Neural cell (in vitro differentiated cells): ENCODE measurements at regions not wholly inside any gene's neighbourhood (a gene's known extent, or its start where the extent isn't known, plus 50 kb on each side); places are given as distances from the start of the nearest gene placed in this dataset.
"Not testable (repeated sequence)": the region's sequence is repeated elsewhere in the genome, so short reads cannot be mapped to it uniquely, and the experiment has no call there.

Source experiments
- H2AFZ ChIP-seq: fragments of 200-600, 300-800 bp; sonication (generic), shearing (Covaris generic); 2 replicates; pipeline ENCODE4 v1.6.0; 2014; ENCODE audit warnings: low read depth, mild to moderate bottlenecking, antibody characterized with exemption, low read length, moderate library complexity
- H3F3A ChIP-seq: fragments of 200-600 bp; shearing (Covaris generic); 2 replicates; pipeline ENCODE4 v1.6.1; 2016; ENCODE audit warnings: mild to moderate bottlenecking, moderate library complexity, mixed read lengths, antibody characterized with exemption, low read length; ENCODE audit not compliant: insufficient read depth, poor library complexity, severe bottlenecking
- H3K27ac ChIP-seq: fragments of 200-600, 300-800 bp; sonication (generic), shearing (Covaris generic); 2 replicates; pipeline ENCODE4 v1.5.1; 2014; ENCODE audit warnings: mild to moderate bottlenecking, low read length, moderate library complexity
- H3K27me3 ChIP-seq: fragments of 300-800, 200-600 bp; sonication (generic), shearing (Covaris generic); 2 replicates; pipeline ENCODE4 v1.6.0; 2014; ENCODE audit warnings: mild to moderate bottlenecking, low read depth, low read length, moderate library complexity; ENCODE audit not compliant: insufficient read depth
- H3K36me3 ChIP-seq: fragments of 300-800, 200-600 bp; sonication (generic), shearing (Covaris generic); 2 replicates; pipeline ENCODE4 v1.5.1; 2014; ENCODE audit warnings: mild to moderate bottlenecking, antibody characterized with exemption, low read length, moderate library complexity; ENCODE audit not compliant: insufficient read depth
- H3K4me2 ChIP-seq: fragments of 300-800, 200-600 bp; sonication (generic), shearing (Covaris generic); 2 replicates; pipeline ENCODE4 v1.6.0; 2014; ENCODE audit warnings: mild to moderate bottlenecking, low read length
- H3K4me3 ChIP-seq: fragments of 300-800, 200-600 bp; sonication (generic), shearing (Covaris generic); 2 replicates; pipeline ENCODE4 v1.5.1; 2014; ENCODE audit warnings: mild to moderate bottlenecking, low read length, moderate library complexity
- H3K79me2 ChIP-seq: fragments of 200-600 bp; shearing (Covaris generic); replicated peaks from 2 replicates; pipeline ENCODE4 v1.6.0; 2014; ENCODE audit warnings: mild to moderate bottlenecking, low read length, moderate library complexity; ENCODE audit not compliant: insufficient read depth
- H3K9ac ChIP-seq: fragments of 300-800, 200-600 bp; sonication (generic), shearing (Covaris generic); 2 replicates; pipeline ENCODE4 v1.6.1; 2016; ENCODE audit warnings: mild to moderate bottlenecking, low read length, mixed read lengths
- H3K9me2 ChIP-seq: fragments of 200-600 bp; shearing (Covaris generic); 2 replicates; pipeline ENCODE4 v1.6.1; 2016; ENCODE audit warnings: mild to moderate bottlenecking, low read length, mixed read lengths; ENCODE audit not compliant: insufficient read depth
- H3K9me3 ChIP-seq: fragments of 200-600, 300-800 bp; sonication (generic), shearing (Covaris generic); 2 replicates; pipeline ENCODE4 v1.6.1; 2016; ENCODE audit warnings: mild to moderate bottlenecking, mixed run types, low read length, moderate library complexity, mixed read lengths
- H4K20me1 ChIP-seq: fragments of 200-600 bp; shearing (Covaris generic); 2 replicates; pipeline ENCODE4 v1.6.1; 2016; ENCODE audit warnings: mild to moderate bottlenecking, mixed run types; ENCODE audit not compliant: insufficient read depth
- EP300 ChIP-seq: fragments of 450-650 bp; conservative IDR thresholded peaks from 2 replicates; pipeline ENCODE4 v1.6.1; 2014; ENCODE audit warnings: antibody characterized with exemption, mild to moderate bottlenecking, moderate library complexity; ENCODE audit not compliant: poor library complexity, severe bottlenecking
- EZH2 ChIP-seq: fragments of 200-600, 300-800 bp; shearing (Covaris generic), sonication (generic); IDR thresholded peaks from 2 replicates; pipeline ENCODE4 v1.6.1; 2014; ENCODE audit warnings: antibody characterized with exemption, low read length, borderline replicate concordance, mild to moderate bottlenecking; ENCODE audit not compliant: insufficient read depth, poor library complexity, severe bottlenecking
- MXI1 ChIP-seq: fragments of 450-650 bp; conservative IDR thresholded peaks from 2 replicates; pipeline ENCODE4 v1.6.1; 2014; ENCODE audit warnings: antibody characterized with exemption, mild to moderate bottlenecking; ENCODE audit not compliant: poor library complexity, severe bottlenecking
- POLR2AphosphoS5 ChIP-seq: IDR thresholded peaks from 2 replicates; pipeline ENCODE4 v1.6.1; 2012
- RAD21 ChIP-seq: fragments of 450-650 bp; conservative IDR thresholded peaks from 2 replicates; pipeline ENCODE4 v1.6.1; 2014; ENCODE audit warnings: antibody characterized with exemption, mild to moderate bottlenecking, moderate library complexity
- SMC3 ChIP-seq: fragments of 450-650 bp; conservative IDR thresholded peaks from 2 replicates; pipeline ENCODE4 v1.6.1; 2014; ENCODE audit warnings: antibody characterized with exemption, mild to moderate bottlenecking, moderate library complexity; ENCODE audit not compliant: poor library complexity
- TAF1 ChIP-seq: IDR thresholded peaks from 2 replicates; pipeline ENCODE4 v1.6.1; 2012; ENCODE audit warnings: low read depth
- TF ChIP-seq, protein P1 (sequence below): fragments of 450-650 bp; IDR thresholded peaks from 2 replicates; pipeline ENCODE4 v1.5.1; 2014; ENCODE audit warnings: antibody characterized with exemption, mild to moderate bottlenecking, moderate library complexity; ENCODE audit not compliant: poor library complexity, severe bottlenecking
- TF ChIP-seq, protein P2 (sequence below): IDR thresholded peaks from 2 replicates; pipeline ENCODE4 v1.6.1; 2012; ENCODE audit warnings: borderline replicate concordance

DNA sequence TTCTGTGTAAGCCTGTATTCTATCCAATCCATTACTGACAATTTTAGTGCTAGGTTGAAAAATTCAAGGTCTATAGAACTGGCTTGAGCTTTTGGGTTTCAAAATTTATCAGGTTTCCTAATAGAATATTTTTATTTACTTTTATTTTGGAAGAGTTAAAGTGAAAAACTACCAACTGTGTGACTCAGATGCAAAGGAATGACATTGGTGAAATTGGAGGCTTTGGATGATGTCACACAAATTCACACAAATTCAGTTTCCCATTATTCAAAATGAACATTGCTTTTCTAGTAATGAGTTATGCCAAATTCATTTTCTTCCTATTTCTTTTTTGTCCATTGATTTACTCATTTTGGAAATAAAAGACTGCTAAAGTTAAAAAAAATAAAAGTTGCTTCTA, 186.9 kb downstream of the ALX1 start:
- Histone ChIP-seq H4K20me1 (no peaks in the 10 kb centered on the region), H3K4me3 (no peak overlapping the region), H3K27me3 (no peaks in the 10 kb centered on the region), H2AFZ (no peak overlapping the region), H3K9me2 (no peaks in the 10 kb centered on the region), H3F3A (no peaks in the 10 kb centered on the region), H3K9me3 (no peaks in the 10 kb centered on the region), H3K4me2 (no peak overlapping the region), H3K9ac (no peak overlapping the region), H3K27ac (no peak overlapping the region), H3K79me2 (no peaks in the 10 kb centered on the region), H3K36me3 (no peaks in the 10 kb centered on the region)
- TF ChIP-seq MXI1 (no peak), EP300 (no peak), POLR2AphosphoS5 (no peak), TAF1 (no peak), EZH2 (no peak), SMC3 (no peak), RAD21 (no peak)
- TF ChIP-seq, protein P1, sequence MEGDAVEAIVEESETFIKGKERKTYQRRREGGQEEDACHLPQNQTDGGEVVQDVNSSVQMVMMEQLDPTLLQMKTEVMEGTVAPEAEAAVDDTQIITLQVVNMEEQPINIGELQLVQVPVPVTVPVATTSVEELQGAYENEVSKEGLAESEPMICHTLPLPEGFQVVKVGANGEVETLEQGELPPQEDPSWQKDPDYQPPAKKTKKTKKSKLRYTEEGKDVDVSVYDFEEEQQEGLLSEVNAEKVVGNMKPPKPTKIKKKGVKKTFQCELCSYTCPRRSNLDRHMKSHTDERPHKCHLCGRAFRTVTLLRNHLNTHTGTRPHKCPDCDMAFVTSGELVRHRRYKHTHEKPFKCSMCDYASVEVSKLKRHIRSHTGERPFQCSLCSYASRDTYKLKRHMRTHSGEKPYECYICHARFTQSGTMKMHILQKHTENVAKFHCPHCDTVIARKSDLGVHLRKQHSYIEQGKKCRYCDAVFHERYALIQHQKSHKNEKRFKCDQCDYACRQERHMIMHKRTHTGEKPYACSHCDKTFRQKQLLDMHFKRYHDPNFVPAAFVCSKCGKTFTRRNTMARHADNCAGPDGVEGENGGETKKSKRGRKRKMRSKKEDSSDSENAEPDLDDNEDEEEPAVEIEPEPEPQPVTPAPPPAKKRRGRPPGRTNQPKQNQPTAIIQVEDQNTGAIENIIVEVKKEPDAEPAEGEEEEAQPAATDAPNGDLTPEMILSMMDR = no peak
- TF ChIP-seq, protein P2, sequence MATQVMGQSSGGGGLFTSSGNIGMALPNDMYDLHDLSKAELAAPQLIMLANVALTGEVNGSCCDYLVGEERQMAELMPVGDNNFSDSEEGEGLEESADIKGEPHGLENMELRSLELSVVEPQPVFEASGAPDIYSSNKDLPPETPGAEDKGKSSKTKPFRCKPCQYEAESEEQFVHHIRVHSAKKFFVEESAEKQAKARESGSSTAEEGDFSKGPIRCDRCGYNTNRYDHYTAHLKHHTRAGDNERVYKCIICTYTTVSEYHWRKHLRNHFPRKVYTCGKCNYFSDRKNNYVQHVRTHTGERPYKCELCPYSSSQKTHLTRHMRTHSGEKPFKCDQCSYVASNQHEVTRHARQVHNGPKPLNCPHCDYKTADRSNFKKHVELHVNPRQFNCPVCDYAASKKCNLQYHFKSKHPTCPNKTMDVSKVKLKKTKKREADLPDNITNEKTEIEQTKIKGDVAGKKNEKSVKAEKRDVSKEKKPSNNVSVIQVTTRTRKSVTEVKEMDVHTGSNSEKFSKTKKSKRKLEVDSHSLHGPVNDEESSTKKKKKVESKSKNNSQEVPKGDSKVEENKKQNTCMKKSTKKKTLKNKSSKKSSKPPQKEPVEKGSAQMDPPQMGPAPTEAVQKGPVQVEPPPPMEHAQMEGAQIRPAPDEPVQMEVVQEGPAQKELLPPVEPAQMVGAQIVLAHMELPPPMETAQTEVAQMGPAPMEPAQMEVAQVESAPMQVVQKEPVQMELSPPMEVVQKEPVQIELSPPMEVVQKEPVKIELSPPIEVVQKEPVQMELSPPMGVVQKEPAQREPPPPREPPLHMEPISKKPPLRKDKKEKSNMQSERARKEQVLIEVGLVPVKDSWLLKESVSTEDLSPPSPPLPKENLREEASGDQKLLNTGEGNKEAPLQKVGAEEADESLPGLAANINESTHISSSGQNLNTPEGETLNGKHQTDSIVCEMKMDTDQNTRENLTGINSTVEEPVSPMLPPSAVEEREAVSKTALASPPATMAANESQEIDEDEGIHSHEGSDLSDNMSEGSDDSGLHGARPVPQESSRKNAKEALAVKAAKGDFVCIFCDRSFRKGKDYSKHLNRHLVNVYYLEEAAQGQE = no peak

- Histone ChIP-seq H3K27ac (no peak overlapping the region), H3F3A (no peaks in the 10 kb centered on the region), H2AFZ (no peak overlapping the region), H3K4me2 (no peak overlapping the region), H4K20me1 (no peaks in the 10 kb centered on the region), H3K4me3 (no peak overlapping the region), H3K9ac (no peak overlapping the region), H3K9me2 (no peaks in the 10 kb centered on the region), H3K36me3 (no peaks in the 10 kb centered on the region), H3K9me3 (no peaks in the 10 kb centered on the region), H3K27me3 (no peaks in the 10 kb centered on the region), H3K79me2 (no peaks in the 10 kb centered on the region)
- TF ChIP-seq TAF1 (no peak), RAD21 (peak; percentile 97), SMC3 (peak; percentile 98)
- TF ChIP-seq, protein P1 = peak; percentile 94
- TF ChIP-seq, protein P2 = no peak
These were observed 188.5 kb downstream of the ALX1 start for GRCh38 chr12:85468356-85469157.

DNA sequence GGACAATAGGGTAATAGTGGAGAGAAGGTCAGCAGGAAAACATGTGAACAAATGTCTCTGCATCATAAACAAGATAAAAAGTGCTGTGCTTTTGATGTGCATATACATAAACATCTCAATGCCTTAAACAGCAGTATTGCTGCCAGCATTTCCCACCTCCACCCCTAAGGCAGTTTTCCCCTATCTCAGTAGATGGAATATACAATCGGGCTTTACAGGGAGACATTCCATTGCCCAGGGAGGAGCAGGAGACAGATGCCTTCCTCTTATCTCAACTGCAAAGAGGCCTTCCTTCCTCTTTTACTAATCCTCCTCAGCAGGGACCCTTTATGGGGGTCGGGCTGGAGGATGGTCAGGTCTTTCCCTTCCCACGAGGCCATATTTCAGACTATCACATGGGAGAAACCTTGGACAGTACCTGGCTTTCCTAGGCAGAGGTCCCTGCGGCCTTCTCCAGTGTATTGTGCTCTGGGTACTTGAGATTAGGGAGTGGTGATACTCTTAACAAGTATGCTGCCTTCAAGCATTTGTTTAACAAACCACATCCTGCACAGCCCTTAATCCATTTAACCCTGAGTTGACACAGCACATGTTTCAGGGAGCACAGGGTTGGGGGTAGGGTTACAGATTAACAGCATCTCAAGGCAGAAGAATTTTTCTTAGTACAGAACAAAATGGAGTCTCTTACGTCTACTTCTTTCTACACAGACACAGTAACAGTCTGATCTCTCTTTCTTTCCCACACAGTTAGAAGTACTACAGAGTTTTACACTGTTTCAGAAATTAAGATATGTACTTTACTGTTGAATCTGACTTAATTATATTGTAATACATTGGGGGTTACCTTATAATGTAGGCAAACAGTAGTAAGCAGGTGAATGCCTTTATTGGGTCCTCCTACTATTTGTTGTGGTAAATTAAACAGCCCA, 189.4 kb downstream of the ALX1 start:
- not testable (repeated sequence) for H3K9me3 ChIP-seq, H3F3A ChIP-seq, H3K9ac ChIP-seq, H3K9me2 ChIP-seq, H3K4me3 ChIP-seq, H3K27ac ChIP-seq, H3K36me3 ChIP-seq, H3K4me2 ChIP-seq, H4K20me1 ChIP-seq, H2AFZ ChIP-seq, H3K27me3 ChIP-seq, H3K79me2 ChIP-seq
